ENCODE measurements at regions not wholly inside any gene's neighbourhood (a gene's known extent, or its start where the extent isn't known, plus 50 kb on each side); places are given as distances from the start of the nearest gene placed in this dataset.

DNA sequence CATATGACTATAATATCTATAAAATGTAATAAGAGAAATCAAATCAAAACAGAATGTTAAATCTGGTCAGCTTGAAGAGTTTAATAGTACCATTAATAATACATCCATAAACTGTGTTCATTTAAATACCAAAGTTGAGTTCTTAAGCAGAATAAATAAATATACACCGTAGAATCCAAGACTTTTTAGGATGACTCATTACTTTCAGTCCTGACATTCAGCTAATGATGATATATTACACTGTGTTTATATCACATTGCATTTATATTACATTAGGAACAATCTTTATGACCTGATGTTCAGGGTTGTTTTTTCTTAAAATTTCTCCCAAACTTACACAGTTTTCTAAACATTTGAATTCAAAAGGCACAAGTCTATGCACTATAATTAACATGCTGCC lies 331.3 kb downstream of the SS18 start:
- no peak for DNase-seq (ENCODE audit: low read depth, low spot score)
- in situ Hi-C loops (cut with HindIII; ENCODE audit: low pct_unique_long_range_greater_than_20kb, low sequenced_read_pairs), result no loop called here

DNA sequence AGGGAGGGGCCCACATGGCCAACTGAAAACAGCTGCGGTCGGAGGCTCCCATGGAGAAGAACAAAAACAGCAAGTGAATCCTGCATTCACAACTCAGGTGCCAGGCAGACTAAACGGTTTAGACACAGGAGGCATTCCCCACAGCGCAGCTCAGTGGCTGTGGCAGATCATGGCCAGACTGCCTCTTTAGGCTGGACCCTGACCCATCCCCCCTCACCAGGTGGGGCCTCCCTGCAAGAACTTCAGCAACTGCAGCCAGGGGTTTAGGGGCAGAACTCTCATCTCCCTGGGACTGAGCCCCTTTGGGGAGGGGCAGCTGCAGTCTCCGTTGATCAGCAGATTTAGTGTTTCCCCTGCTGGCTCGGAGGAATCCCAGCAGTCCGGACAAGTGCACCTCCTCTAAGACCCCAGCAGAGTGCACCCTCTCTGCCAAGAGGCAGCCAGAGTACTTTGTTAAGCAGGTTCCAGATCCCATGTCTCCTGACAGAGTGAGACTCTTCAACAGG lies 346.7 kb downstream of the SS18 start:
- DNase-seq (ENCODE audit: low read depth, low spot score), result no peak
- in situ Hi-C loops (cut with HindIII; ENCODE audit: low pct_unique_long_range_greater_than_20kb, low sequenced_read_pairs), result no loop called here

DNA sequence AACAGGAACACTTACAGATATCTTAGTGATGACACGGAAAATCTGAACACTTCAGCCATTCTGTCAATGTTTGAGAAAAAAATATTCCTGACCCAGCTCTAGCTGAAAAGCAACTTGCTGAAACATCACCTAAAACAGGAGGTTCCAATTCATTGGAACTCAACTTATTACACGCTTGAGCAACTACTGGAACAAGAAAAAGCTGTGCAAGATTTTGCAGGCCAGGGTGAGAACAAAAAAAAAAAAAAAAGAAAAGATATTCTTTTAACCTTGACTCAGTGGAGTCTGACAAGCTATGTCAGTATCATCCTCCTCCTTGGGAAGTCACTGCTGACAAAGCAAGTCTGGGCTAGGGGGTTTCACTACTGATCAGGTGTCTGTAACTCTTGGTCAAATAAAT lies 351.0 kb downstream of the SS18 start:
- no peak for DNase-seq (ENCODE audit: low read depth, low spot score)
- in situ Hi-C loops (cut with HindIII; ENCODE audit: low pct_unique_long_range_greater_than_20kb, low sequenced_read_pairs), result no loop called here

DNA sequence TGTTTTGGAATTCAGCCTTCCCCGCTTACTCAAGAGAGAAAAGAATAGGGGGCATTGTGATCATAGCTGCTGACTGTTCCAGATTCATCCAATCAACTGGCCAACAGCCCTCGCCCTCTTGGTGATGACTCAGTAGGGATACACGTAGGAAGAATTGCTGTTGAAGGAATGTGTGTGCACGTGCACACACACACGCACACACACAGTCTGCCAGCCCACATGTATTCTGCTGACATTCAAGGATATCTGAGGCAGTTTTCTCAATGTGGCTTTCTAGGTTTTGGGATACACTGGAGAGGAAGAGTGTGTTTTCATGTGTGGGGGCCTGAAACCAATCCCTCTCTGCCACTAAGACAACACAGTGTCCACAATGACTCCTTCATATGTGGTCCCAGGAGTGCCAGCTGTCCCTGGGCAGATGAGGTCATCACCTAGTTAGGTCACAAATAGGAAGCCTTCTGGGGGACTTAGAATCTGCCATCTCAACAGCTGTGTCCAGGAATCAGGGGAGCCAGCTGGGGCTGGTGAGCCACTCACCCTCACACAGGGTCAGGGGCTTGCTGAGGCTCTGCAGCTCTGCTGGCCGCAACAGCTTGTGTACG lies 352.6 kb downstream of the SS18 start:
- DNase-seq (ENCODE audit: low read depth, low spot score), result peak; percentile 71
- in situ Hi-C loops (cut with HindIII; ENCODE audit: low pct_unique_long_range_greater_than_20kb, low sequenced_read_pairs), result no loop called here

DNA sequence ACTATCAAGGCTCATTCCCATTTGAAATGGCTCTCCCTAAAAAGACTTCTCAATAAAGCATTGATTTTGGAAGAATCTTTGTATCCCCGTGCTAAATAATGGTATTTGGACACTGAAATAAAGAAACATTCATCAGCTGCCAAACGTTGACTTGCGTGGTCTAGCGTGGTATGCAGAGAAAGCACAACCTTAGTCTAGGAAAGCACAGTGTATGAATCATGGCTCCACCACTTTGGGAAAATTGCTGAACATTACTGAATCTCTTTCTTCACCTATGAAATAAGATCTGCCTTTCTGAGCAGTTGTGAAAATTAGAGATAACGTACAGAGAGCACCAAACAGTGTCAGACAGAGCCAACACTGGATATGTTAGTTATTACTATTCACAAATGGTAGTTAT lies 353.9 kb downstream of the SS18 start:
- DNase-seq (ENCODE audit: low read depth, low spot score), result no peak
- in situ Hi-C loops (cut with HindIII; ENCODE audit: low pct_unique_long_range_greater_than_20kb, low sequenced_read_pairs), result no loop called here

DNA sequence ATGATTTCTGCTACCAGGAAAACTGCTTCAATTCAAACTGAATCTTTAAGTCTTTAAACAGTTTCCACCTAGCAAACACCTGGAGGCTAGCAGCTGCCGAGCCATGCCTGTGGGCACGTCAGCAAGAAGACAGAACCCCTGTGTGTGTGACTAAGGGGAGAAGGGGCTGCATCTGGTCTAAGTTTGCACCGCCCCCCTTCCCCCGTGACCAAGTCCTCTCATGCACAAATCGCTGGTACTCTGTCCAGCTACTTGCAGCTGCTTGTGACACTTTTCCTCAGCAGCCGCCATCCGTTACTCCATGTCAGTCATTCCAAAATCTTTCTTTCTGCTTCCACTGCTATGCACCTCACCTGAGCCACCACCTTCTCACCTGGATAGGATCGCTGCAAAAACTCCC lies 355.0 kb downstream of the SS18 start:
- in situ Hi-C loops (cut with HindIII; ENCODE audit: low pct_unique_long_range_greater_than_20kb, low sequenced_read_pairs), result no loop called here
- no peak for DNase-seq (ENCODE audit: low read depth, low spot score)

DNA sequence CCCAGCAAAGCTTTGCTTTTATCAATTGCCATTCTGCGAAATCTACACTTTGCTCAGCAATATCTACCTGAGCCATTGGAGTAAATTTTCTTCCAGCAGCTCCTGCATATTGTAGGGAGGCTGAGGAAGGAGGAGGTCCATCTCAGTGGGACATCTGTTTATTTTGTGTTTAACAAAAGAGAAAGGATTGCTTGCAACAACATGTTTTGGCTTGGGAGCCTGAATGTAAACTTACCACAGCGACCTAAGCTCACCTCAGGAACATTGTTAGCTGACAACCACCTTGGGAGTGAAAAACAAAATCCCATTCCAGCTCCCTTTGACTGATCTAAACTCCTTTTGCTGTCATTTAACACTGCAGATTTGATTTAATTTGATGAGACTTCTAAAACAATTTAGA lies 356.1 kb downstream of the SS18 start:
- in situ Hi-C loops (cut with HindIII; ENCODE audit: low pct_unique_long_range_greater_than_20kb, low sequenced_read_pairs), result no loop called here

DNA sequence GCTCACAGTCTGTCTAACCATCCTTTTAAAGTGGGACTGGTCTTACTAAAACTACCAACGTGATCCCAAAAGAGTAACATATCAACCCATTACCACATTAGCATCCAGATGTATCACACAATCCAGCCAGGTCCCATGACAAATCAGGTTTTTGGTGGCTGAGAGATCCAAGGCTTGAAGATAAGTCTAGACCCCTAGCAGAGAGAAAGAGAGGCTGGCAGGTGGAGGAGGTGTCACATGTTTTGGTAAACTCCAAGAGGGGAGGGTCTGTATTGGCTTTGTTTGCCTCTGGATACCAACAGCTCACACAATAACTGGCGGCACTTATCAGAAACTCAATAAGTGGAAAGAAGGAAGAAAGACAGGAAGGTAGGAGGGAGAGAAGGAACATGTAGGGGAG lies 357.6 kb downstream of the SS18 start:
- in situ Hi-C loops (cut with HindIII; ENCODE audit: low pct_unique_long_range_greater_than_20kb, low sequenced_read_pairs), result no loop called here
- DNase-seq (ENCODE audit: low read depth, low spot score), result no peak

More for the DNA sequence above, 356.1 kb downstream of the SS18 start:
- no peak for DNase-seq (ENCODE audit: low read depth, low spot score)

DNA sequence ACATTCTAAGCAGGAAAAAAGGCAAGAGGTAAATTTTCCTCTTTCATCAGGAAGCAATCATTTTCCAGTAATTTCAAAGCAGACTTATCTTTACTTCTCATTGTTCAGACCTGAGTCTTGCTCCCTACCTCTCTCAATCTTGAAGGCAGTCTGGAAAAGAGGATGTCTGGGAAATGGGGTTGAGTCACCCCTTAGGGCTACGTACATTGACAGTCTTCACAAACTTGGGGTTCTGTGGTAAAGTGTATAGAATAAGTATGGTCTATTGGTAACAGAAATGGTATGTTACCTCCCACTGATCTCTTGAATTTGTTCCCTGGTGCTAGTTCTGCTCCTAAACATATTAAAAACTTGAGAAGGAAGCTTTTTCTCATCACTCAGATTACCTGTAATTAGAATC lies 361.3 kb downstream of the SS18 start:
- no peak for DNase-seq (ENCODE audit: low read depth, low spot score)
- in situ Hi-C loops (cut with HindIII; ENCODE audit: low pct_unique_long_range_greater_than_20kb, low sequenced_read_pairs), result no loop called here

DNA sequence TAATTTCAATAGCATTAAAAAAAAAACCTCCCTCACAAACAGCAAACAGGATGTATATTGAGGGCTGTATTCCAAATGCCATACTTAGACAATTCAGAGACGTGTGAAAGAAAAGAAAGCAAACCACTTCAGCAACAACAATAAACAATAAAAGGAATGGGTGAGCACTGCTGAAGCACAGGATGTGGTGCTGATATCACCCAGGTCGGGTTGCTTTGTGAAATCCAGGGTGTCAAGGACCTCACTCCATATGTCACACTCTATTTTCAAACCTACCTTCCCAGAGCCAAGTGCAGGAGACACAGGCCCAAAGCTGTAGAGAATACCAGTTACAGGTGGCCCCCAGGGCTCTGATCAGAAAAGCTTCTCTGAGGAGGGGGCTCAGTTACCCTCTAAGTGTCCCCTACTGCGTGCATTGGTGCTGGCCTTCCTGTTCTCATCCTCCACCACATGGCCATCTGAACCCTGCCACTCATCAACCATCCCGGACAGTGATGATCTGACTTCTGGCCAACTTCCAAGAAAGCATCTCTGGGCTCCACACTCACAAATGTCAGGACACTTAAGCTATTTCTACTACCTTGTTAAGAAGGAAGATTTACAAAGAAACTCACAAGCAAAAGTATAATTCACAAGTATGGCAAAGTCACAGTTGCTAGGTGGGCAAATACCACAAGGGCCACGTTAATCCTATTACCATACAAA lies 363.0 kb downstream of the SS18 start:
- no peak for DNase-seq (ENCODE audit: low read depth, low spot score)
- in situ Hi-C loops (cut with HindIII; ENCODE audit: low pct_unique_long_range_greater_than_20kb, low sequenced_read_pairs), result no loop called here

DNA sequence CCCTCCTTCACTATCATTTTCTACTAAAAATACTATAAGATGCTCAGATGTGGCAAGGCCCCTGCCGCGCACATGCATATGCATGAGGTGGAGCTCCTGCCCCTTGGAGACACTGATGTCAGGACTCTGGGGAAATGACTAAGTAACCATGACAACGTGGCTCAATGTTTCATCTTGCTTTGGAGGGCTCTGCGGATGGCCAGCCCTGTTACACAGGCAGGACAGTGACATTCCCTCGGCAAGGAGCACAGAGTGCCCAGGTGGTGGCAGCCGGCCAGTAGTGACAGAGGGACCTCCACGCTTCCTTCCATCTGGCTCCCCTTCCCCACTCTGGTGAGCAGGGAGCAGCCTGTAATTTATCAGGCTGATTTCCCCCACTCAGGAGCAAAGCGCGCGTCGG lies 364.1 kb downstream of the SS18 start:
- DNase-seq (ENCODE audit: low read depth, low spot score), result no peak
- in situ Hi-C loops (cut with HindIII; ENCODE audit: low pct_unique_long_range_greater_than_20kb, low sequenced_read_pairs), result no loop called here

DNA sequence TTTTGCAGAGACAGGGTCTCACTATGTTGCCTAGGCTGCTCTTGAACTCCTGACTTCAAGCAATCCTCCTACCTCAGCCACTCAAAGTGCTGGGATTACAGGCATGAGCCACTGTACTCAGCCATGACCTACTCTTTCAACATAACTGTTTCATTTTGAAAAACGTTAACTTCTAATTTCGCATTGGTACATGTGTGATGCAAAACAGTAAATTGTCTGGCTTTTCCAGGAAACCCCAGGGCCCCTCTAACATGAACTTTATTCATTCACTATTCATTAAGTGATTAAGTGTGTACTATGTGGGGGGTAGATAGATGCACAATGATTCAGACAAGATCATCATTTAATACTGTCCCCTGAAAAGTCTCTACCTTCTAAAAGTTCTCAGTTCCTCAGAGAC lies 364.9 kb downstream of the SS18 start:
- in situ Hi-C loops (cut with HindIII; ENCODE audit: low pct_unique_long_range_greater_than_20kb, low sequenced_read_pairs), result no loop called here
- no peak for DNase-seq (ENCODE audit: low read depth, low spot score)

DNA sequence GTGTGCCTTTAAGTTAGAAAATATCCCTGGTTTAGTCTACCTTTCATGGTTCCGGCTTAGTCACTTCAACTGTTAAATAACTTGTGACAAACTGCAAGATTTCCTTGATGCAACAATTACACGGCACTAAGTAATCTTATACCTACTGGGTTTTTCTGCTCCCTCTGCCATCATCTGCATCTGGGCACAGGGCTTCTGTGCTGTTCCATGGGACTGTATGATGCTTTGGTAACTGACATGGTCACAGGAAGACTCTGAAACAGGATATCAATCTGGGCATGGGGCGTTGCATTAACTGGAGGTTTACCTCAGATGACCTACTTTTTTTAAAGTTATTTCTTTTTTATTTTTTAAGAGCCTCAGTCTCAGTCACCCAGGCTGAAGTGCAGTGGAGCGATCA lies 365.4 kb downstream of the SS18 start:
- in situ Hi-C loops (cut with HindIII; ENCODE audit: low pct_unique_long_range_greater_than_20kb, low sequenced_read_pairs), result no loop called here
- no peak for DNase-seq (ENCODE audit: low read depth, low spot score)

DNA sequence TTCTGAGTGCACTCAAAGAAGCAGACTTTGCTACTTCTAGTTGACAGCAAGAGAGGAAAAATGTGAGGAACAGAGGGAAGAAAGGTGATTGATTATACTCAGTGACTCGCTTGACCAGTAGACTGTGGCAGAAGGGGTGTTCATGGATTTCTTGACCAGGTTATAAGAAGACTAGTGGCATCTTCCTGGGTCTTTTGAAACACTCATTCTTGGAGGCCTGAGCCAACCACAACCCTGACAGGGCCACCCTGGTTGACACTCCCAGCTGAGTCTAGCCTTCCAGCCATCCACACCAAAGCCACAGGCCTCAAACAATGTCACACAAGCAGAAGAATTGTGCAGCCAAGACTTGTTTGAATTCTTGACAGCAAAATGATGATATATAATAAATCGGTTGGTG lies 366.3 kb downstream of the SS18 start:
- in situ Hi-C loops (cut with HindIII; ENCODE audit: low pct_unique_long_range_greater_than_20kb, low sequenced_read_pairs), result no loop called here
- DNase-seq (ENCODE audit: low read depth, low spot score), result no peak

DNA sequence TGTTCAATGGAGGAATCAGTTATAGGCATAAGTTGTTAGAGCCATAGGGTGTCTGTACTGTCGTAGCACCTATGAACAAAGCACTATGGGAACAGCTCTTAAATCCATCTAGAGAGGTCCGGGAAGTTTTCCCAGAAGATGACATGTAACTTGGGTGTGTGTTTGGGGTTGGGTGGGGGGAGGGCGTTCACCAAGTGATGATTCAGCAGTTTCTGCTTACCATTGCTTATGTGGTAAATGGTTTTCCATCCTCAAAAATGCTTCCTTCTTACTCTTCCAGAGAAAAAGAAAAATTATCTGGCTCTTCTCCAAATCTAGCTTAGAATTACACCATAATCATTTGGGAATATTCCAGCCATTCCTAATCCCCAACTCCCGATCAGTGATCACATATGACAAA lies 361.1 kb upstream of the ZNF521 start:
- in situ Hi-C loops (cut with HindIII; ENCODE audit: low pct_unique_long_range_greater_than_20kb, low sequenced_read_pairs), result no loop called here
- no peak for DNase-seq (ENCODE audit: low read depth, low spot score)

DNA sequence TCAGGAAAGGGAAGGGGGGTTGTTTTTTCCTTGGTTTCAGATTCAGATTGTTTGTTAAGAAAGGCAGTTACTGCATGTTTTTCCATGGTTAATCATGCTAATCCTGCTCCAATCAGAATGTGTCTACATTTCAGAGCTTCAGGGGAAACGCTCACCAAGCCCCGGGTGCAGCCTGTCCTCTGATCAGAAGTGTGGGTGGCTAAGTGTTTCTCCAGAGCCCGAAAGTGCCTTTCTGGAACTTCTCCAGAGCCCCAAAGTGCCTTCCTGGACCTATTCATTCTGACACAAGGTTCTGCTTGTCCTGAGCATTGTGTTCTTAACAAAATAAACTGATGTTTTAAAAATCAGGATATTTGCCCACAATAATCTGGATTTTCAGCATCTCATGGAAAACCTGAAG lies 359.0 kb upstream of the ZNF521 start:
- DNase-seq (ENCODE audit: low read depth, low spot score), result no peak
- in situ Hi-C loops (cut with HindIII; ENCODE audit: low pct_unique_long_range_greater_than_20kb, low sequenced_read_pairs), result no loop called here

DNA sequence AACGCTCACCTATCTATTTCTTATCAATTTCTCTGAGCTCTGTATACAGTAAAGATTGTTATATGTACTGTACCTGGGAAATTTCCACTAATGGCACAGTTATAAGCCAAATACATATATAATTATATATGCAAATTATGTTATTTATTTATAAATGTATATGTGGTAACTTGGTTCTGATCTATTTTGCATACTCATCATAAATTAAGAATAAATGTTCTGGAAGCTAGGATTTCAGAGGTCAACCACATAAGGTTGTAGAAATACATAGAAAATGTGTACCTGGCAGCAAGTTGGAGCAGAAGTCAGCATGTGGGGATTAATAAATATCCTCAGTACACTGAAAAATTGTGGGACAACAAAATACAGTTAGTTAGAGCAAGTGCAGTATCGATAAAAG lies 353.7 kb upstream of the ZNF521 start:
- in situ Hi-C loops (cut with HindIII; ENCODE audit: low pct_unique_long_range_greater_than_20kb, low sequenced_read_pairs), result no loop called here
- DNase-seq (ENCODE audit: low read depth, low spot score), result no peak

DNA sequence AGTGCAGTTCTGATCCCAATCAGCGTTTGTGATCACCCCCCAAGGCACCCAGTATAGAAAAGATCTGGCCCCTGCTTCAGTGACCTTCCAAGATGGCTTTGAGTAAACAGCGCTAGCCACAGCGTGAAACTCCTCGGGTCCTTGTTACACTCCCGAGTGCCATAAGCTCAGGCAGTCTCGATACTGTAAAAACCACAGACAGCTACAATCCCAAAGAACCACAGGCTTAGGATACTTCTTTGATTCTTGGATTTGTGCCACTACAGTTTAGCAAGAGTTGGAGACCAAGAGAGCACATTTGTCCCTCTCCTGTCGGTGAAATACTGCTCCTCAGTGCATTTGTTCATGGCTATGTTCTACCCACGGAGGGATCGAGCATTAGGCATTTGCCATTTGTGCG lies 352.5 kb upstream of the ZNF521 start:
- no peak for DNase-seq (ENCODE audit: low read depth, low spot score)
- in situ Hi-C loops (cut with HindIII; ENCODE audit: low pct_unique_long_range_greater_than_20kb, low sequenced_read_pairs), result no loop called here

DNA sequence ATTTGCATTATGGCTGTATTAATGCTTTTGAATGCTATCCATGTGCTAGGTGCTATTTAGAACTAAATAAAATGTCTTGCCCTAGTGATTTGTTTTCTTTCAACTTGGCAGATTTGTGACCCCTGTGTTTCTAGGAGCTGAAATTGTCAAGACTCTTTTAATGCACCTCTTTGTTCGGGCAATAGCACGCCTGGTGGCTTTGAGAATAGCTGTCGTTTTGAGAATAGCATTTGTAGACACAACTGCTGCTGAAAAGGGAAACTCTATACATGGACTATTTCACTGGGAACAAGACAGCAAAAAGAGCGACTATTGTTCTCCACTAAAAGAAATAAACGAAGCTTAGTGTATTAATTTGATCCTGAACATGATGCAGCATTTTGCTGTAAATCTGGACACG lies 352.1 kb upstream of the ZNF521 start:
- no peak for DNase-seq (ENCODE audit: low read depth, low spot score)
- in situ Hi-C loops (cut with HindIII; ENCODE audit: low pct_unique_long_range_greater_than_20kb, low sequenced_read_pairs), result no loop called here

DNA sequence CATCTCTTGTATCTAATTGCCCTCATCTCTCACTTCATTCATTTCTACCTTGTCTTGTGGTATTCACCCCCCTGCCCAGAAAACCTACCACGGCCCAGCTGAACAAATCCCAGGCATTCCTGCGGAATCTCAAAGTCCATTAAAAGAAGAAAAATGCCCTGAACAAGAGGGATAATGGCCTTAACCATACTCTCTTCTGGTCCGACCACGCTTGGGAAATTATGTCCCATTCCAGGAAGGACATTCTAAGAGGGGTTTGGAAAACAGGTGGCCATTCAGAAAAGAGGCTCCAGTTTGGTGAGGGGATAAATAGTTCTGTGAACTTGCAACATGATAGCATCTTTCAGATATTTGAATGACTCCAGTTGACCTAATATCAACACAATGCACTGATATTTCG lies 349.9 kb upstream of the ZNF521 start:
- DNase-seq (ENCODE audit: low read depth, low spot score), result no peak
- in situ Hi-C loops (cut with HindIII; ENCODE audit: low pct_unique_long_range_greater_than_20kb, low sequenced_read_pairs), result no loop called here
